H7 (cell line): ENCODE measurements at regions not wholly inside any gene's neighbourhood (a gene's known extent, or its start where the extent isn't known, plus 50 kb on each side); places are given as distances from the start of the nearest gene placed in this dataset.

Source experiments
- DNase-seq: peaks from one replicate; pipeline ENCODE4 v3.0.0; 2012
- H3K27me3 ChIP-seq: 2 replicates; pipeline ENCODE4 v1.6.0; 2011; ENCODE audit warnings: mild to moderate bottlenecking, low read length; ENCODE audit not compliant: control insufficient read depth, insufficient read depth
- H3K36me3 ChIP-seq: replicated peaks from 2 replicates; pipeline ENCODE4 v1.5.1; 2011; ENCODE audit warnings: low read length; ENCODE audit not compliant: control insufficient read depth, insufficient read depth
- H3K4me3 ChIP-seq: 2 replicates; pipeline ENCODE4 v1.5.1; 2011; ENCODE audit warnings: low read depth, mild to moderate bottlenecking, control low read depth, low read length, moderate library complexity; ENCODE audit not compliant: insufficient read depth

DNA sequence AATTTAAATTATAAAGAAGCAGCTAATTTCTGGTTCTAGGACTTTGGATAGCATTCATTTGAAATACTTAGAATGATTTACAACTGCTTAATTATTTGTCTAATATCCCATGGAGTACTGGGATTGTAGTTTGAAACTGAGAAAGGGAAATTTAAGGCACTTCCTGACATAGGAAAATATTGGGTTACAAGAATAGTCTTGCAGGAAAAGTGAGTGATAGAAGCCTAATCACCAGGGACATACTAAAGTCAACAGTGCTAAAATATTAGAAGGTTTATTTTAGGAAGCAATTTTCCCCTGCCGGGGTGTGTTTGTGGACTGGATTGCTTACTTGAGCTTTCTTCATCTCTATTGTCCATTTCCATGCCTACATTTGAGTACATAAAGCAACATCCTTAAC lies 661.6 kb downstream of the ADGRL2 start:
- no peak for DNase-seq
- no peaks in the 10 kb centered on the region for H3K27me3 ChIP-seq
- no peaks in the 10 kb centered on the region for H3K36me3 ChIP-seq
- H3K4me3 ChIP-seq = no peak overlapping the region

DNA sequence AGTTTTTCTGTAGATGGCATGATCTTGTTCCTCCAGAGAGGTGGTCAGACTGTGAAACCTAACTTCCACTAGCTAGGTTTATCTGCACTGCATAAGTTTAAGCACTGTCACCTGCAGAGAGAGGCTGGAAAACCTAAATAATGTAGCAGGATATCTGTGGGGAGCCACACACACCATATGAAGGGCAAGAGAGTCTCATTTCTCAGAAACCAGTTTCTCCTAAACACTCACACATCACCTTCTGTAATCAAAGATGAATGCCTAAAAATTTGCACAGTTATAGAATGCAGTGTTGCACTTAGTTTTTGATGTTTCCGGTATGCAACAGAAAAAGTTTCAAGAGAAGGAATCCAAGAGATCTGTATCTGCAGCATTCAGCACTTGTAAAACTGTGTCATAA lies 654.6 kb downstream of the ADGRL2 start:
- H3K27me3 ChIP-seq = no peaks in the 10 kb centered on the region
- H3K4me3 ChIP-seq = no peak overlapping the region
- no peak for DNase-seq
- no peaks in the 10 kb centered on the region for H3K36me3 ChIP-seq

DNA sequence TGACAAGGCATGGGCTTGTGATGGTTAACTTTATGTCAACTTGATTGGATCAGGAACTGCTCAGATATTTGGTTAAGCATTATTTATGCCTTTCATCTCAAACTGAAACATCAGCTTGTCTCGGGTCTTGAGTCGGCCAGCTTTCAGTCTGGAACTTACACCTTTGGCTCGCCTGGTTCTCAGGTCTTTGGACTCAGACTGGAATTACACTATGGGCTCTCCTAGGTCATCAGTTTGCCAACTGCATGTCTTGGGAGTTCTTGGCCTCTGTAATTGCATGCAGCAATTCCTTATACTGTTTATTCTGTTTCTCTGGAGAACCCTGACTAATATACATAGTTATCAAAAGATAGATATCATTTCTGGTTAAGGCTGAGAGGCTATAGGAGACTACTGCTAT lies 653.7 kb downstream of the ADGRL2 start:
- Histone ChIP-seq H3K4me3 (no peak overlapping the region), H3K27me3 (no peaks in the 10 kb centered on the region), H3K36me3 (no peaks in the 10 kb centered on the region)
- no peak for DNase-seq

DNA sequence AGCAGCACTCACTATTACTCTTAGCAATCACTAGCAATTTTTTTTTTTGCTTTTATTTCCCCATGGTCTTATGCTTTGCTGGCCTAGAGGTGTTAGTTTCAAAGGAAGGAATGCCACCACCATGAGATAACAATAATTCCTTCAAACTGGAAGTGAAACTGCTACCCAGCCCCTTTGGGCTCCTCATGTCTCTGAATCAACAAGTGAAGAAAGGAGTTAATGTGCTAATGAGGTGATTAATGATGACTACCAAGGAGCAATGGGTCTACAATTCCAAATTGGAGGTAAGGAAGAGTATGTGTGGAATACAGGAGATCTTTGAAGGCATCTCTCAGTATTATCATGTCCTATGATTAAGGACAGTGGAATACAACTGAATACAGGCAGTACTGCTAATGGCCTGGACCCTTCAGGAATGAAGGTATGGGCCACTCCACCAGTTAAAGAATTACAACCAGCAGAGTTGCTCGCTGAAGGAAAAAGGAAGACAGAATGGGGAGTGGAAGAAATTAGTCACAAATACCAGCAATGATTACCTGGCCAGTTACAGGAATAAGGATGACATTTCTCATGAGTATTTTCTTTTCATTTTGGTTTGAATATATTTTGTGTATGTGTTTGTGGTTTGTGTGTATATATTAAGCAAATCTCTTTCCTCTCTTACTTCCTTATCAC lies 652.9 kb downstream of the ADGRL2 start:
- Histone ChIP-seq H3K4me3 (no peak overlapping the region), H3K27me3 (no peaks in the 10 kb centered on the region), H3K36me3 (no peaks in the 10 kb centered on the region)
- no peak for DNase-seq

DNA sequence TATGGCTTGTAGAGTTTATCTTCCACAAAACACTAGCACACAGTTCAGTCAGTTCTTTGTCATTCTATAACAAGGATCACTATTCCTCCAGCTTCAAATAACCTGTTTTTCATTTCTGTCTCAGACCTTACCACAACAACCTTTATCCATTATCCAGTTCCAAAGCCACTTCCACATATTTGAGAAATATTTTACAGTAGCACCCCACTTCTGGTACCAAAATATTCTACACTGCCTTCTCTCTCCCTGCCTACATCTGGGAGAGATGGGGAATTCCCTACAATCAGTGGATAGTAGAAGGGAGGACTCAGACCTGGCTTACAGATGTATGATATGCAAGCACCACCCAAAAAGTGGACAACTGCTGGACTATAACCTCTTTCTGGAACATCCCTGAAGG lies 651.4 kb downstream of the ADGRL2 start:
- Histone ChIP-seq H3K36me3 (no peaks in the 10 kb centered on the region), H3K4me3 (no peak overlapping the region), H3K27me3 (no peaks in the 10 kb centered on the region)
- DNase-seq = no peak

DNA sequence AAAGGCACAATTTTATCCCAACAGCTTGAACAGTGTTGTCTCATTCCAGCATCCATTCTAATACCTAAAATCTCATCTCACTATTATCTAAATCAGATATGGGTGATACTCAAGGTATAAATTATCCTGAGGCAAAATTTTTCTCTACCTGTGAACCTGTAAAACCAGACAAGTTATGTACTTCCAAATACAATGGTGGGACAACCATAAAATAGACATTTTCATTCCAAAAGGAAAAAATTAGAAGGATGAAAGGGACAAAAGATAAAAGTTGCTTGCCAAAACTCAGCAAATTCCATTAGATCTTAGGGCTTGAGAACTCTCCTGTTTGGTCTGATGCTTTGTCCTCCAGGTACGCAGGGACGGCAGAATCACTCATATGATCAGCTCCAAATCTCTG lies 650.5 kb downstream of the ADGRL2 start:
- Histone ChIP-seq H3K4me3 (no peak overlapping the region), H3K36me3 (no peaks in the 10 kb centered on the region), H3K27me3 (no peaks in the 10 kb centered on the region)
- no peak for DNase-seq

DNA sequence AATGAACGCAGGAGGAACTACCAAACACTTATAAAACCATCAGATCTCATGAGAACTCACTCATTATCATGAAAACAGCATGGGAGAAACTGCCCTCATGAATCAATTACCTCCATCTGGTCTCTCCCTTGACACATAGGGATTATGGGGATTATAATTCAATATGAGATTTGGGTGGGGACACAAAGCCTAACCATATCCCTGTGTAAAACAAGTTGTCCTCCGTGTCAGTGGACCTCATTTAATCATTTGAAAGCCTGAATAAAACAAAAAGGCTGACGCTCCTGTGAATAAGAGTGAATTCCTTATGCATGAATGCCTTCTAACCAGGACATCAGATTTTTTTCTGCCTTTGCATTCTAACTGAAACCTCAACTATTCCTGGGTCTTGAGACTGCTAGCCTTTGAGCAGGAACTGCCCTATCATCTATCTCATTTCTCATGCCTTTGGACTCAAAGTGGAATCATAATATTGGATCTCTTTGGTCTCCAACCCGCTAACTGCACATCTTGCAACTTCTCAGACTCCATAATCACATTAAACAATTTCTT lies 648.8 kb downstream of the ADGRL2 start:
- H3K27me3 ChIP-seq = no peaks in the 10 kb centered on the region
- H3K36me3 ChIP-seq = no peaks in the 10 kb centered on the region
- H3K4me3 ChIP-seq = no peak overlapping the region
- DNase-seq = no peak

DNA sequence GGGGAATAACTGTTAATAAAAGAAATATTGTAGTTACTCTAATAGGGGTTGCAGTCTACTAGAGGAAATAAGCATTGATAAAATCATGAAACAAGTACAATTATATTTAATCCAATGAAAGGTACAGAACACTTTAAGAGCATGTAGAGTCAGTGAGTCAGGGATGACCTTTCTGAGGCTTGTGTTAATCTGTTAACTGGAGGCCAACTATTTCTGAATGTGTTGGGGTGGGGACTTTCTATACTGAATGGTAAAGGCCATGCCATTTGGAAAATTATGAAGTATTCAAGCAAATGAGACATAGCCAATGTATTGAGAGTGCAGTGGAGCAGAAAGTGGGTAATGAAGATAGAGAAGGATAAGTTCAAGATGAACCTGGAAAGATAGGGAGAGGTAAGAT lies 646.2 kb downstream of the ADGRL2 start:
- no peak for DNase-seq
- H3K36me3 ChIP-seq = no peaks in the 10 kb centered on the region
- H3K27me3 ChIP-seq = no peaks in the 10 kb centered on the region
- H3K4me3 ChIP-seq = no peak overlapping the region

DNA sequence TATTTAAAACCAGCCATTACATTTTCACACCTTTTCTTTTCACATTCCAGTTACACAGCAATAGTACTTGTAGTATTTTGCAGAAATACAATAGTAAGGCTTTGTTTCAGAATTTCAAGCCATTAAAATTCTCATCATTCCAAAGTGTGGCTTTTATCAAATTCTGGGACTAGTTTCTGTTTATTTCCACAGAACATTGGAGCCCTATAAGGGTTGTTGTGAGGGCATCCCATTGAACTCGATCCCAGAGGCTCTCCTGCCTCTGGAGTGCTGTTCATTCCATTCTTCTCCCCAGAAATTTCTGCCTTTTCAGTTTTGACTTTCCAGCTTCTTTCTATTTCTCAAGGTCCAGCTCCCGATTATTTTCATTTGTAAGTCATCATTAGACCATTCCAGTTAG lies 645.5 kb downstream of the ADGRL2 start:
- Histone ChIP-seq H3K27me3 (no peaks in the 10 kb centered on the region), H3K36me3 (no peaks in the 10 kb centered on the region), H3K4me3 (no peak overlapping the region)
- DNase-seq = no peak

DNA sequence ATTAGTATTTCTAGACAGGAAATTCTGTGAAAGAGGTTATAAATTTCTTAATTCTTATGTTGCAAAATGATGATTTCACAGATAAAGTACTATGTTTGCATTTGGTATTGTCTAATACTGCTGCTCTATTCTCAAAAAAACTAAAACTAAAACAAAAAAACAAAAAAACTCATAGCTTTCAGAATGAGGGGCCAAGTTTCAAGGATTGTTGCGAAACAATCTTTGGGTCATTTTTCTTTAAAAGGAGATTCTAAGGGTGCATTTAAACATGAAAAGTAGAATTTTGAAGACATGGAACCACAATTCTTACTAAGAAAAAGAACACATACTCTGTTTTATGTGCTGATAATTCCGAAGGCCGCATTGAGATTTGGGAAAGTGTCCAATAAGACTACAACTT lies 645.1 kb downstream of the ADGRL2 start:
- Histone ChIP-seq H3K4me3 (no peak overlapping the region), H3K36me3 (no peaks in the 10 kb centered on the region), H3K27me3 (no peaks in the 10 kb centered on the region)
- DNase-seq = no peak

DNA sequence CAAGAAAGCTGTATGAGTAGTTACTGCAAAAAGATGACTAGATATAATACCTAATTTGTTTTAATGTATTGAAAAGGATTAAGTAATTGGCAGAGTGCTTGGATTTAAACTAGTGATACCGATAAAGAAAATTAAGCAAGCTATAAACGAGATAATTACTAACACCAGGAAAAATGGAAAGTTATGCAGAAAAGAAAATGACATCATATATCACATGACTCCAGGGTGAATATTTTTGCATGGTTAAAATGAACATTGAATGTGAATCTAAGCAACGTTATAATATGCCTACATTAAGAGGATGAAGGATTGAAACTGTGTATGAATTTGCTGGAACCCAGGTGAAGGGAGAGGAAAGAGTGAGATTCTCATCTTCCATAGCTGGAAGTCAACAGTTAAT lies 644.4 kb downstream of the ADGRL2 start:
- Histone ChIP-seq H3K27me3 (no peaks in the 10 kb centered on the region), H3K4me3 (no peak overlapping the region), H3K36me3 (no peaks in the 10 kb centered on the region)
- DNase-seq = no peak

DNA sequence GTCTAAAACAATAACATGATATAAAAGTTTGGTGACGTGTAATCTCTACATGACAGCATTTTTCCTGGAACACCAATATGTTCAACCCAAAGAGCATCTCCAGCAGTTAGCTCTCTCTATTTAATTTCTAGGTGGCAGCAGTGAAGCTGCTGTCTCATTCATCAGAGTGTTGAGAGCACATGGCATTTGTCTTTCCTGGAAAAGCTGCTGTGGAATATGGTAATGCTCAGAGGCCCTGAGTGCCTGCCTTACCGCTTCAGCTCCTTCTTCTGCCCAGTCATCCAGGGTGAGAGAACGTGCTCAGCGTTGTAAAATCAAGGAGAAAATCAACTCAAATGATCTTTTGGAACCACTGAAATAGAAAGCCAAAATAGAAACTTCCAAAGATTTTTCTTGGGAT lies 640.7 kb downstream of the ADGRL2 start:
- no peaks in the 10 kb centered on the region for H3K27me3 ChIP-seq
- H3K36me3 ChIP-seq = no peaks in the 10 kb centered on the region
- no peak overlapping the region for H3K4me3 ChIP-seq
- no peak for DNase-seq

DNA sequence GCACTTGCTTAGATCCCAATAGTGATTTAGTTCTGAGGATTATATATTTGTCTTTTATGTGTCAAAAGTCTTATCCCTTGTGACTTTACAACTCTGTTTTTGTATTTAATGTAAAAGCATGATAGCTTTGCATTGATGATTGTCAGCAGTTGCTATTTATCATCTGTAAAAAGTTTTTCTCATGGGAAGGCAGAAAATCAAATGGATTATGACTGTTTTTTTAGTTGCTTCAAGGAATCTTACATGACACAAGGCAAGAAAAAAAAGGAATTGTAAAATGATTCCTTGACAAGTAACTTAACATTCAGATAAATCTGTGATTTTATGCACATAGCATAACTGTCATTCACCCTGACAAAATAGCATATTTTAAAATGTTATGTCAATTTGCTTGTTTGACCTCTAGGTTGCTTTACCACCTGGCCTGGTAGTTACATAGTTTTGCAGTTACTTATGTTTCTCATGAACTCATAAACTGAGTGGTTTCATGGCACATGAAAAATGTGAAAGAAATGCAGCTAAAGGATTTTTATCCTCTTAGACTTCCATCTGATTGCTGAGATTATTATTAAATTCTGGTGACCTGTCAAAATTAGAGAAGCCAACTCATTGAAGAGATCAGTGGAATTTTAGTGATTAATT lies 622.6 kb downstream of the ADGRL2 start:
- DNase-seq = no peak
- Histone ChIP-seq H3K36me3 (no peaks in the 10 kb centered on the region), H3K4me3 (no peak overlapping the region), H3K27me3 (no peaks in the 10 kb centered on the region)

DNA sequence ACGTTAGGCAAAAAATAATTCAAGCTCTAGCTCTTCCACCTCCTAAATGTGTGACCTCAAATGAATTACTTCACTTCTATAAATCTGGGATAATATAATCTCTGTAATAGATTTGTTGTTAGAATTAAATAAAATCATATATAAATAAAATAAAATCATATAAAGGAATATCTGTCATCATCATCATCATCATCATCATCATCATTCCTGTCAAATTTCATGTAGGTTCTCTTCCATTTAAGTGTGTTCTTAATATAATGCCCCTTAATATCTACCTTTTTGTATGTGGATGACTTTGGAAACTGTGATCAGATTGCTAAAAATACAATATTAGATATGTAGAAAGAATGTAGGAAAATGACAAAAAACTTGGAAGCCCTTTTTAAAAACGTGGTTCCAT lies 621.0 kb downstream of the ADGRL2 start:
- Histone ChIP-seq H3K27me3 (no peaks in the 10 kb centered on the region), H3K4me3 (no peak overlapping the region), H3K36me3 (no peaks in the 10 kb centered on the region)
- no peak for DNase-seq

DNA sequence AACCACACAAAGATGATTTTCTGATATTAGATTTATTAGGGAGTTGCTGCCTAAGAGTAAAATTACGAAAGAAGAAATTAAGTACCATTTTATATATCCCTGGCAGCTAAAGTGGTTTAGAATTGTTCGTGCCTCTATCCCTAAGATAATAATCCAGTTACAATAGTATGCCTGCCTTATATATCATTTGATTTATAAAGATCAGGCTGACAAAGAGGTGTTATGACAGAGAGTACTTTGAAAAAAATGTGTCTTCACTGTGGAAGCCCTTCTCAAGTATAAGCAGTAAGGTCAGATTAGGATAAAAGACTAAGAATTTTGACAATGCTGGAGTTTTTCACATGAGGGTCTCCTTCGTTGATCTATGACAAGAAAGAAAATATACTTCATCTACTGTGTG lies 619.9 kb downstream of the ADGRL2 start:
- DNase-seq = no peak
- Histone ChIP-seq H3K27me3 (no peaks in the 10 kb centered on the region), H3K36me3 (no peaks in the 10 kb centered on the region), H3K4me3 (no peak overlapping the region)
